GM19043 (cell line): ENCODE measurements at regions not wholly inside any gene's neighbourhood (a gene's known extent, or its start where the extent isn't known, plus 50 kb on each side); places are given as distances from the start of the nearest gene placed in this dataset.

Experiments used
- ATAC-seq: cut with Tn5 transposase; IDR thresholded peaks from one replicate; pipeline ENCODE4 v1.9.1; 2021; ENCODE audit warnings: low read depth; ENCODE audit not compliant: unreplicated experiment

DNA sequence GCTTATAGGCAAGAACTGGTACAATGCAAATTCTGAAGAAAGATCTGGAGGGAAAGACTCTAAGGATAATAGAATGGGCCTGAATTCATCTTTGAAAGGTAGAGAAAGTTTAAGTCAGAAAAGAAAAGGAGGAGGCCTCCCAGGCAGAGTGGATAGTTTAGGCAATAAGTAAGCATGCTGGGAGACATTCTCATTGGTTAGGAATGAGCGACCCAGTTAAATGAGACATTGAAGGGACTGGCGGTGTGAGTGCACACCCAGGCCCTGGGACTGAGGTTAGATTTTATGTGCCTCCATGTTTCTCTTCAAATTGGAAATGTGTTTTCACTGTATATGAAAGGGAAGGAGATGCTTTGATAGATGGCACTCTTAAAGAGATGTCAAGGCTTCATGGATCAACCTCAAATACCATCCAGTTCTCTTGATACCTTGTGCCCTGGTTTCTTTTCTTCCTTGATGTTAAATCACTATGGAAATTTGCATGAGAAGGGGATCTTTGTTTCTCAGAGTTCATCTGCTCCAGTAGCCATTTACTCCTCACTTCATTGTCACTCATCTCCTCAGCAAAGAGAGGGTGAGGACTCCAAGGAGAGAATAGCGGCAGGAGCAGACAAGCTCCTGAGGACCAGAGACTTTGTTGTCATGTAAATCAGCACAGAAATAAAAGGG lies 584.2 kb upstream of the INTU start:
- ATAC-seq: no peak

DNA sequence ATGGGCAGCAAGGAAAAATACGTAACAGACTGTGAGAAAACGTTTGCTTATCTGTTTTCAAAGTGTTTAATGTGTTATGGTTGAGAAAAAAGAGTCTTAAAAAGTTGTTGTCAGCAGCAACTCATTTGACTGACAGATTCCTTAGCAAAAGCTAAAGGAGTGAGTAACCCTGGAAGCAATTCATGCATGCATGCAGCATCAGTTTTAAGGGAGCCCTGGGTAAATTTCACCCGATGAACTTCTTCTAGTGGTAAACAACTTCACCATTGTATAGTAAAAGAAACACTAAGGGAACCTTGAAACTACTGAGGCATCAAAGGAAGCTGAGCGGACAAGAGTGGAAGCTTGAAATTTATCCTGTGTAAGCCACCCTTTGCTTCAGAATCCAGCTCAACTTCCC lies 583.2 kb upstream of the INTU start:
- ATAC-seq: no peak

DNA sequence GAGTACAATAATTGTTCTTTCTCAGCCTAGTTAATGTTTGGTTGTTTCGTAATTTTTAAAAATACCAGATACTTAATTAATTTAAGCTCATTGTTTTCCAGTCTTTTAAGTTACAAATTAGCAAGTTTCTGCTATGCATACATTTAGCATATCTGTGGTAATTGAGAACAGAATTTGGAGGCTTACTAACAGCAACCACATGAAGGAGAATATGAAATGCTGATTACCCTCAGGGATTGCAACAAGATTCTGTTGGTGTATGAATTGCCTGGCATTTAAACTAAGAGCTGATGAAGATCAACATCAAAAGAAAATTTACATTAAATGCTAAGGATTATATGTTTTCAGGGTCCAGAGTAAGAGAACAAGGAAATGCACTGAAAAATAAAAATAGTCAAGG lies 580.0 kb upstream of the INTU start:
- no peak for ATAC-seq

DNA sequence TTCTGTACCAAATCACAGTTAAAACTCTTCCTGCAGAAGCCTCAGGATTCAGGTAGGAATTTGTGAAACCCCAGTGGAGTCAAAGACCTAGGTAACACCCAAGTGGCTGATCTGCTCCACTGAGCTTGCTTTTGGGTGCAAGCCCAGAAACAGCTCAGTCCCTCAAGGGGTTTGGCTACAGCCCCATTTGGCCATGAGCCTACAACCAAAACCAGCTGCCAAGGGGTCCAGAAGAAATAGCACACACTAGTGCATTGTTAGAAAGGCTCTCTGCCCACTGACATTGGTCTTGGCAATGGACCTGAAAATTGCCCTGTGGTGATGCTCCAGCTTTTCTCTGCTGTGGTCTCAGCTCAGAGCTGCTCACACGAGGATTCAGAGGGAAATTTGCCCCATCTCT lies 577.4 kb upstream of the INTU start:
- no peak for ATAC-seq

DNA sequence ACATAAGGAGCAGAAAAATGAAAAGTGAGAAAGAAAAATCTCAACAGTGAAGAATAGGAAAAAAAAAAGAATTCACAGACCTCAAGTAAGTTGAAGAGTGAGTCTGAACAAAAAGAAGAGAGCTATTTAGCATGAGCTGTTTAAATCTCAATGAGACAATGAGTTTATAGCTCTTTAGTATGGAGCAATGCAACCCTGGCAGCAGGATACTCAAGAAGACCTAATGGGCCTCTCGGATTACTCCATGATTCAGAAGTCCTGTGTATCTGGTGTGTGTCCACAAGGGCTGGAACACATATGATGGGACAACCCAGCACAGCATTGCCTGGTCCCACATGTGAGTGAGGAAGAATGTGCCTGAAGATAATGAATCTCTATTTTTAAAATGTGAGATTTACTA lies 563.1 kb upstream of the INTU start:
- no peak for ATAC-seq

DNA sequence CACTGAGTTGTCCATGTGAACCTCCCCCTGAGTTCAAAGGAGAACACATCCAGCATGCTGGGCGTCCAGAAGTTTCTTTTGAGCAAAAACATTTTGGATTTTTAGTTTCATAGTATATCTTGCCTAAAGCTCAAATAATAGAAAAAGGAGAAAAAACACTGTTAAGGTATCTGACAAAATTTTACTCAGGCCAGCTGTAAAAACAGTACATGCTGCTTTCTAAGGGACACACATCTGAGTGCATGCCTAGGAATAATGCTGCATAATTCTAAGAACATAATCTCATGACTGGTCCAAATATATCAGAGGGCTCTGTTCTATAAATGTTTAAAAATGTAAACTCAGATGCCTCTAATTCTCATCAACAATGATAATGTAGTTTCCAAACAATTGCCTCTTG lies 561.3 kb upstream of the INTU start:
- no peak for ATAC-seq

DNA sequence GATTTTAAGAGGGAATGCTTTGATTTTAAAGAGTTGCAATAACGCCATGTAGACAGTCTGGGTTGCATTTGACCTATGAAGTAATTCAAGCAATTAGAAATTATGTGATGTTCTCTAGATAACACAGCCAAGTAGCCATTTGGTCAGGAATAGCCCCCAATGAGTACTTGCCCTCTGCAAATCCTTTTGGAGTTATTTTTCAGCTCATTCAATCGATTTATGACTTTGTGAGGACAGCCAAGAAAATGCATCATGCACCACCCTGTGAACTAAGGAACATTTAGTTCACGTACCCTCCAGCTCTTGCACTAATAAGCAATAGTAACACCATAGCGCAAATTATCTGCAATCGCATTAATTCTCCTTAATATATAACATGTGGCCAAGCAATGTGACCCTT lies 552.6 kb upstream of the INTU start:
- no peak for ATAC-seq

DNA sequence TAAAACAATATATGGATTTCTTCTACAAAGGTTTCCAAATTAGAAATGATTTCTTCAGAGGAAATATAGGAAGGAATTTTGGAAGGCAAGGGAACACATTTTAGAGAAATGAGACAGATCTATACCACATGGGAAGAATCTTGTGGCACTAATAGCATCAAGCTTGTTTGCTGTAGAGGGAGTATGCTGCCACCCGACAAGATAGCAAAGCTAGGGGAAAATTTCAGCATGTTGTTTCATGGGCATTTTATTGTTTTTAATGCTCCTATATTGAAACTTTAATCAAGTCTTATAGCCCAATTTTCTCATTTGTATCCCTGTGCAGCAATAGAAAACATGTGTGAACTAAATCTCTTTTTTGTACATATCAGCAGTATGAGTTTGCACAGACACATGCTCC lies 551.7 kb upstream of the INTU start:
- ATAC-seq: no peak

DNA sequence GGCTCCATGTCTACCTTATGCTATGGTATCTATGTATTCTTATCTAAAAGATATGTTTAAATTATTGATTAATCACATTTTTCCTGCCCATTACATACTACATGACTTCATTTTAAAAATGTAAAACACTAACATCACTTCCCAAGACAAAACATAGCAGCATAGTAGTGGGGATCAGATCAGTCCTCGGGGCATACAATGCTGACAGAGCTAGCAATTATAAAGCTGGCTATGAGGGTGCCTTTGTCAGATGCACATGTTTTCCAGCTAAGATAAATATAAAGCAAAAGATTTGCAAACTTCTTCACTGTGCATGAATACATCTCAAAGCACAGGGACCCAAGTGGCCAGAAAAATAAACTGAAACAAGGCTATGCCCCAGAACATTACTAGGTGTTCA lies 549.8 kb upstream of the INTU start:
- ATAC-seq: no peak

DNA sequence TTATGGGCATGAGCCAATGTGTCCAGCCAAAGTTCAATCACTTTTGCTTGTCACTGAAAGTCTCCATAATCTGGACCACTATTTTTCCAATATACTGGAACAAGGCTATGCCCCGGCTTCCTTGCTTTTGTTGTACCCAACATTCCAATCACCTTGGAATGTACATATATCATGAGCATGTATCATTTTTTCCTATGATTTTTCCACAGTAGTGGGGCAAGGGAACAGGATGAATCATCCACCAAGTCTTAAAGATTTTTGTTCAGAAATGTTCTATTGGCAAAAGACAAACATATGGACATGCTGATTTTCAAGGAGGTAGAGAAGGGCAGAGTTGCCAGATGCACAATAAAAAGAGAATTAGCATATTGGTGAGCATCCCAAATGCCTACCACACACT lies 548.1 kb upstream of the INTU start:
- no peak for ATAC-seq

DNA sequence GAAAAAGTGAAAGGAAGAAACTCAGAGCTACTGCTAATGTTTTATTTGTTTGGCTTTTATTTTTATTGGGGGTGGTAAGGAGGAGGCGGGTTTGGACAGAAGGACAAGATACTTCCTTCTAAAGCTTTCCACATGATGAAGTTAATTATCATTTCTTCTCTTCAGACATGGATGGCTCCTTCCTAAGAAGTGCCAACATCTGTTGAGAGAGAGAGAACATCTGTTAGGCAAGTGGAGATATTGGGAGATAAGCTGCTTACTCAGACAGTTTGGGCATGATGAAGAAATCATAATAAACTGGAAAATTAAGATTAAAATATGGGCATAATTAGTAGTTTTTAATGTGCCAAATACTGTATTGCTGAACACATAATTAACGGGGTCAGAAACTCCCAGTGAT lies 535.7 kb upstream of the INTU start:
- ATAC-seq: no peak

DNA sequence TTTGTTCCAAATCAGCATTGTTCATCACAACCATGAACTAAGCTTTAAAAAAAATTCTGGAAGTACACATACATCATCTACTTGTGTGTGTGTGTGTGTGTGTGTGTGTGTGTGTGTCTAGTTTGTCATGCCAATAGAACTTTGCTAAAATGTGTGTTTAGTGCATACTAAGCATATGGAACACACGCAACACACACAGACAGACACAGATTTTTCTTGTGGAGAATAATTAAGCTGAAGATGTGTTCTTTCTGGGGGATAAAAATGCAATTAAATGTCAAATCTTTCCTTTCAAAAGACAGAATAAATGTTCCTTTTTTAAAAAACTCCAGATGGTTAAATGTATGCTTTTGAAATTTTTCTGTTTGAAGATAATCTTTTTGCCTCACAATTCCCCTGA lies 530.4 kb upstream of the INTU start:
- ATAC-seq: no peak

DNA sequence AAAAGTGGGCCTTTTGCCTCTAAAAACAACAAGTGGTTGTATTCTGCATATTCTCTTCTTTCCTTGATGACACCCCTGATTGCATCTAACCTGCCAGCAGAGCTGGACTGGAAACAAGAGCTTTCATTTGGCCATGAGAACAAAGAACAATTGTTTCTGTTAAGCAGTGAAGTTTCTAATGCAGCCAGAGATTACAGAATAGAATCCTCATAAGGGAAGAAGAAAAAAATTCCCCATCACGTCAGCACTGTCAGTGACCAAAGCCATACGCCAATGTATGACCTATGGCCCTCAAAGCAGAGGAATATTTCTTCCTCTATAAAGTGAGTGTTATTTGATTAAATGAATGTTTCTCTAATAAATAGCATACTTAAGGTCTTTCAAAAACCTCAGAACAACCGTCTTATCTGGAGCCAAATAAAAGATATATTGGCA lies 529.1 kb upstream of the INTU start:
- no peak for ATAC-seq

DNA sequence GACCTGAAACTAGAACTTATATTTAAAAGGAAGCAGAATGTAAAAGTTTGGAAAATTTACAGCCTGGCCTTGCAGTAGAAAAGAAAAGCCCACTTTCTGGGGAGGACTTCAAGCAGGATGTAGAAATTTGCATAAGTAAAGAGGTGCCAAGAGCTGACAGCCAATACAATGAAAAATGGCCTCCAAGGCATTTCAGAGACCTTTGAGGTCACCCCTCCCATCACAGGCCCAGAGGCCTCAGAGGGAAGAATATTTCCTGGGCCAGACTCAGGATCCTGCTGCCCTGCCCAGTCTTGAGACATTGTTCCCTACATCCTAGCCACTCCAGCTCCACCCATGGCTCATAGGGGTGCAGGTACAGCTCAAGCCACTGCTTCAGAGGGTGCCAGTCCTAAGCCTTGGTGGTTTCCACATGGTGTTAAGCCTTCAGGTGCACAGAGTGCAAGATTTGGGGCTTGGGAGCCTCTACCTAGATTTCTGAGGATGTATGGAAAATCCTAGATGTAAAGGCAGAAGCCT lies 518.9 kb upstream of the INTU start:
- no peak for ATAC-seq

DNA sequence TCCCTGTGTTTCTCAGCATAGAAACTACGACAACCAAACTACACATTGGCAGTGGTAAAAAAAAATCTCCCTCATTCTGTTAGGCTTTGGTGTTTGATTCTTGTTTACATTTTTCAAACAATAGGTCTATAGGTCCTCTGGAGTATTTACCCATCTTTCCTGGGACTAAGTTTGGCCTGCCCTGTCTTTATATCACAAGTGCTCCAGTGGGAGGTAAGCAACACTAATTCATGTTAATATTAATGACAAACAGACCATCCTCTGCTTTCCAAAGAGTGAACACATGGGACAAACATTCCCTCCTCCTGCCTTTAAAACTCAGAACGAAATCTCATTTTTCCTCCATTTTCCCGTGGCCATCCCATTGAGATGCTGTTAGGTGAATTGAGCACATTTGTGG lies 514.1 kb upstream of the INTU start:
- ATAC-seq: no peak

DNA sequence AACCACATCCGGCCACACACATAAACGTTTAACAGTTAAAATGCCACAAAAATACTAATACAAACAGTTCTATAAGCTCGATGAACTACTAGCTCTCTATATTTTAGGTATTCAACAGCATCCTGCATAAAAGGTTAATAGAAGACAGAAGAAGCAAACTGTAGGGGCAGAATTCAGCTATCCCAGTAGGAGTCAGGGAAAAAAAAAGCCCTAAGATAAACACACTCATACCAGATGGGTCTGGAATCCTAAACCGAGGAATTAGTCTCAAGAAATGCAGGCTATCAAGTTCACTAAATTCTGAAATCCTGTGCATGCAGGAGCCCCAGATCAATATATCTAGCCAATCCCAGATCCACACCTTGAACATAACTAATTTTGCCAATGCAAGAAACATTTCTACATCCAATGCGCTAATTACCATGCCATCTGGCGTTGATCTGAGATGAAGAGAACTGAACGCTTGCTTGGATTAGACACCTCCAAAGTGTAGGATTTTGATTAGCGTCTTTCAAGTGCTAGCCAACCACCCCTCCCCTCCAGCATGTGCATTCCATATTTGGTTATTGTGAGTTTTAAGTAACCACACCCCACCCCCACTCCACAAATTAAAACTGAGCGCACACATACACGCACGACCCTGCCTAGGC lies 512.2 kb upstream of the INTU start:
- no peak for ATAC-seq

DNA sequence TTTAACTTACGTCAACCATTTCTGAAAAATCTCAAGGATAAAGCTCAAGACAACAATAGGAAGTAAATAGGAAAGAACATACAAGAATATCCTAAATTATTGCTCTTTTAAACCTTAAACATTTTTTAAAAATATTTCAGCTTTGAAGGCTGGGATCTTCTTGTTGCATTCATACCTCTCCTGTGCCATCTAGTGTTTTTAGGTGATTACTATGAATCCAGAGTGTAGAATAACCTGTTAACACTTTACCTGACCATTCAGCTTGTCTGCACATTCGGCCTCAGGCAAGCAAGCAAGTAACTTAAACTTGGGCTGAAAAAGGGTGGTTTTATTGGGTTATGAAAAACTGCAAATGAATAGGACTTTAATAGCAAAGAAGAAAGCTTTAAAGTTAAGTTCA lies 507.8 kb upstream of the INTU start:
- ATAC-seq: no peak

DNA sequence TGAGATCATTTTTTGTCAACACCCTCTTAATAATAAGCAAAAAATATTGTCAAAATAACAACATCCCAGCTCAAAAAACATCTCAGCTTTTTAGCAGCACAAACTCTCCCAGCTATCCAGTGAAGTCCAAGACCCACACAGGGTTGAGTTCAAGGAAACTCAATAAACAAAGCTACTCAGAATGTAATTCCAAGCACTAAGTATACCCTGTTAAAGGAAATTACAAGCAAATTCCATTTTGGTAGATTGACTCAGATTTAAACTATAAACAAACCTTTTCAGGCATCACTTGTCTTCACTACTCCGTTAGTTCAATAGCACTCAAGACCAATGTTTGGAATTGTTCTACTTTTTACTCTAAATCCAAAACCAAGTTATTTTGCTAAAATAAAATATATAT lies 506.0 kb upstream of the INTU start:
- ATAC-seq: no peak

DNA sequence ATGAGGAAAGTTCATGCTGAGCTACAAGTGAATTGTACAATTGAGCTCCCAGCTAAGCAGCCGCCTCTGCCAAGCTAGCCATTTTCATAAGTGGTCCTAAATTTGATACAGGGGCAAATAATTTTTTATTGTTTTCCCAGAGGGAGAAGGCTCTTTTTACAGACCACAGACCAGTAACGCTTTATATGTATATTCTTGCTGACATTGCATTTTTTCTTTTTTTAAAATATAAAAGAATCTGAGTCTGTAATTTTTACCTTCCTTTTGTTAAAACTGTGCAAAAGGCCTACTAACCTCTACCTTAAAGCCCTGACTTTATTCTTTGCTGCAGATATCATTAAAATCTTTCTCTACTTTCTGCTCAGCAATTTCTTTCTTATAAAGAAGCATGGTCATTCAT lies 501.2 kb upstream of the INTU start:
- ATAC-seq: no peak

DNA sequence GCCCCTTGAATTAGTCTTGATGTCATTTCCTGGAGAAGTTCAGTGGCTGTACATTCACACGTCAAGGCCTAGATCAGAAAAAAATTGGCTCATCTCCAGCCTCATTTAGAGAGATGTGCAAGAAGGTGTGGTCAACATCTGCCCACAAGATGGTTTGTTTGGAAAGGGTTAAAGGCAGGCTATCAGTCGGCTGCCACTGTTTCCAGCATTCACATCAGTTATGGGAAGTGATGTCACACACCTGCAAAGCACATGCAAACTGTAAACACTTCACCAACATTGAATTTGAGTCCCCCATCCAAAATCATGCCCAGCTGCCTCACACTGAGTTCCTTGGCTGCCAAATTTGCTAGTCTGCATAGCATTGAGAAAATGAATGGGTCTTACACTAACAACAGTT lies 498.3 kb upstream of the INTU start:
- no peak for ATAC-seq

DNA sequence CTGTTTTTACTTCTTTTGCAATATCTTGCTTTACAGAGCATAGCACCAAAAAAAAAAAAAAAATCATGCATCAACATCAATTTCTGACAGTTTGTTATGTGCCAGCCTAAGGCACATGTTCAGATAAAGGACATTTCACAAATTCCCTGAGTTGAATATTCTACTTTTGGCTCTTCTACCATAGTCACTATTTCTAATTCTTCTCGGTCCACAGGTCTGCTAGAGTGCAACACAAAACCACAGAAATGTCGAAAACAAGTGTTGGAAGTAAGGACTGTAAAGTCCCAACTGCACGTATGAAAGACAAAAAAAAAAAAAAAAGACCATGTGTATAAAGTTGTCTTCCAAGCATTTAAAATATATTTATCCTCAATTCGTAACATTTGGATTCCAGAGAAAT lies 494.2 kb upstream of the INTU start:
- ATAC-seq: no peak

DNA sequence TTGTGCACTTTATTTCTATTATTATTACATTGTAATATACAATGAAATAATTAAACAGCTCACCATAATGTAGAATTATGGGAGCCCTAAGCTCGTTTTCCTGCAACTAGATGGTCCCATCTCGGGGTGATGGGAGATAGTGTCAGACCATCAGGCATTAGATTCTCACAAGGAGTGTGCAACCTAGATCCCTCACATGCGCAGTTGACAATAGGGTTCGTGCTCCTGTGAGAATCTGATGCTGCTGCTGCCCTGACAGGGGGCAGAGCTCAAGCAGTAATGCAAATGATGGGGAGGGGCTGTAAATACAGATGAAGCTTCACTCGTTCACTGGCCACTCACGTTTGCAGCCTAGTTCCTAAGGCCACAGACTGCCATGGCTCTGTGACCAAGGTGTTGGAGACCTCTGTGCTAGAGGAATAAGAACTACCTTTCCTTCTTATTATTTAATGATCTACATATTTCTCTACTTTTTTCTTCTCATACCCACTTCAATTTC lies 492.9 kb upstream of the INTU start:
- no peak for ATAC-seq
